ENCODE measurements at regions not wholly inside any gene's neighbourhood (a gene's known extent, or its start where the extent isn't known, plus 50 kb on each side); places are given as distances from the start of the nearest gene placed in this dataset.

DNA sequence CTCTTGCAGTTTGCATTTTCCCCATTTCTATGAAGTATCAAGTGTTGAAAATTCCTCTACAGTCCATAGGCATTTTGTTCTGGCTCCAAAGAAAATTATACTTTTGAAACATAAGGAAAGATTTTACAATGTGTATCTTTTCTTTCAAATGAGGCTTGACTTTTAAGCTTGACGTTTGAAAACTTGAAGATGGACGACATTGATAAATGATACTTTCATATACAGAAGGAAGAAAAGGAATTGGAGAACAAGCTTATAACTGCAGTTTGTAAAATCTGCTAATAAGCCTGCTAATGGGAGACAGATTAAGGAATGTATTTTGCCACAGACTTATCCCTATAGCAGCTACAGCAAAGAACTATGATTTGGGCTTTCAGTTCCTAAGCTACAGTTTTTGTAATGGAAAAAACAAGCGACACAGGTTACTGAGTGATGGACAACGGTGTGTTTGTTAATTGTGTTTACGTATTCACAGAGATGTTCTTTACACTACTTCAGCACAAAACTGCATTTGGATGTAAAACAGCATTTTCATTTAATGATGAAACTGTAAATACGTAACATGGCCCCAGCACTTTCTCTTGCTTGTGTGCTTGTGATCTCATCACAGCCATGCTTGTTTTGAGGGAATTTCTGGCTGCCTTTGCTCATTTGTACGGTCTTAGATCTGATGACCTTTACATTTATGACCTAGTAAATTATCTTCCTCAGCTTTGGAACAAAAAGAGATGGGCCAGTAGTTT lies 83.2 kb upstream of the FAT1 start:
- Histone ChIP-seq H4K20me1 (ENCODE audit: control insufficient read depth, insufficient read depth, low read length, poor library complexity, severe bottlenecking) (no peaks in the 10 kb centered on the region), H3K36me3 (replicated peaks in 1 of 2; ENCODE audit: control extremely low read depth in 1 of 2, control insufficient read depth in 1 of 2, extremely low read depth in 1 of 2, insufficient read depth in 2 of 2, low read length in 1 of 2) (no peaks in the 10 kb centered on the region), H3K79me2 (ENCODE audit: control insufficient read depth, insufficient read depth, low read length) (no peaks in the 10 kb centered on the region), H3K4me1 (ENCODE audit: control insufficient read depth in 2 of 2, insufficient read depth in 2 of 2, low read length in 2 of 2) (no peaks in the 10 kb centered on the region), H3K27me3 (replicated peaks in 1 of 4; ENCODE audit: control extremely low read depth in 1 of 4, control insufficient read depth in 3 of 4, insufficient read depth in 4 of 4, low read length in 3 of 4) (no peaks in the 10 kb centered on the region), H3K4me3 (ENCODE audit: control extremely low read depth in 1 of 5, extremely low read depth in 1 of 5, insufficient read depth in 1 of 5, low read depth in 2 of 5, low read length in 4 of 5) (no peak overlapping the region), H2AFZ (ENCODE audit: insufficient read depth, low read depth, low read length, poor library complexity, severe bottlenecking) (no peak overlapping the region), H3K9me3 (ENCODE audit: control extremely low read depth in 1 of 3, control insufficient read depth in 2 of 3, insufficient read depth in 1 of 3, low read length in 2 of 3) (peaks cover 0 to 4% (median 0%) of the 10 kb centered on the region in 3 donors), H3K4me2 (replicated peaks; ENCODE audit: low read depth, low read length, poor library complexity, severe bottlenecking) (no peak overlapping the region), H3K9ac (ENCODE audit: low read length) (no peak overlapping the region), H3K27ac (ENCODE audit: low read length in 2 of 2) (no peak overlapping the region)
- DNase-seq (no peak), ATAC-seq (ENCODE audit: low read depth) (no peak)
- intact Hi-C loops (cut with micrococcal nuclease), result no loop called here
- Mint-ChIP-seq H3K4me3 (no peak overlapping the region), H3K9me3 (ENCODE audit: insufficient read depth) (peaks cover 2% of the 10 kb centered on the region), H3K27me3 (no peaks in the 10 kb centered on the region), H3K4me1 (no peaks in the 10 kb centered on the region), H3K27ac (no peak overlapping the region)
- ChIA-PET CTCF (no interaction called here), POLR2A (no interaction called here)
- 80% methylated on average over 1 of the region's 7 CpGs for WGBS (ENCODE audit: insufficient coverage)
- no peak for TF ChIP-seq EZH2 (IDR thresholded peaks at IDR 0.05; ENCODE audit: borderline replicate concordance, insufficient read depth, low read depth, low read length, poor library complexity, severe bottlenecking)
- TF ChIP-seq, protein P1, sequence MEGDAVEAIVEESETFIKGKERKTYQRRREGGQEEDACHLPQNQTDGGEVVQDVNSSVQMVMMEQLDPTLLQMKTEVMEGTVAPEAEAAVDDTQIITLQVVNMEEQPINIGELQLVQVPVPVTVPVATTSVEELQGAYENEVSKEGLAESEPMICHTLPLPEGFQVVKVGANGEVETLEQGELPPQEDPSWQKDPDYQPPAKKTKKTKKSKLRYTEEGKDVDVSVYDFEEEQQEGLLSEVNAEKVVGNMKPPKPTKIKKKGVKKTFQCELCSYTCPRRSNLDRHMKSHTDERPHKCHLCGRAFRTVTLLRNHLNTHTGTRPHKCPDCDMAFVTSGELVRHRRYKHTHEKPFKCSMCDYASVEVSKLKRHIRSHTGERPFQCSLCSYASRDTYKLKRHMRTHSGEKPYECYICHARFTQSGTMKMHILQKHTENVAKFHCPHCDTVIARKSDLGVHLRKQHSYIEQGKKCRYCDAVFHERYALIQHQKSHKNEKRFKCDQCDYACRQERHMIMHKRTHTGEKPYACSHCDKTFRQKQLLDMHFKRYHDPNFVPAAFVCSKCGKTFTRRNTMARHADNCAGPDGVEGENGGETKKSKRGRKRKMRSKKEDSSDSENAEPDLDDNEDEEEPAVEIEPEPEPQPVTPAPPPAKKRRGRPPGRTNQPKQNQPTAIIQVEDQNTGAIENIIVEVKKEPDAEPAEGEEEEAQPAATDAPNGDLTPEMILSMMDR (IDR thresholded peaks at IDR 0.05), result no peak

DNA sequence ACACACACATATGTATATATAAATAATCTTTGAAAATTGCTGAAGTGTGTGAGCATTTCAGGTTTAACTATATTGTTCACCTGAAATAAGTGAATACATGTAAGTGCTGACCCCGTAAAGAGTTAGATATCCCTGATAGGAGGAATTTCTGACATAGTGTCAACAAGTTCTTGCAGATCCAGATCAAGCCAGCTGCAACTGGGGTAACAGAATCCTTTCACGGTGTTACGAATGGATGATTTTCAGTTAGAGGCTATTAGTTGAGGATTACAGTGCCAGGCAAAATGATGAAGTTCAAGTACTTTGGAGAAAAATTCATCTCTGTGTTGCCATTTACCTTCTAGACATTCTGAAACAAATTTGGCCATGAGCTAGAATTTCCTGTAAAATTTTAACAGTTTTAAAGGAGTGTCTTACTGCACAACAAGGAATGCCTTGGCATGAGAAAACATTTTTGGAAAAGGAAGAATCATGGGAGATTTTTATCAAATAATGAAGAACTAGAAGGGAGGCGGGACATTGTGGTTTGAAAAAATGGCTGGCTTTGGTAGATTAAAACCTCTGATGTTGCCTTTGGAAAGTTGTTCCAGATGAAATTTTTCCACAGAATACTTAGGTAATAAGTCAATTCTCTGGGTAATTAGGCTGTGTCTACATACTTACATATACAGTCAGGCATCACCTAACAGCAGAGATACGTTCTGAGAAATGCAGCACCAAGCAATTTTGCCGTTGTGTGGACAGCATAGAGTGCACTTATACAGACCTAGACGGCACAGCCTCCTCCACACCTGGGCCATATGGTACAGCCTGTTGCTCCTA lies 84.4 kb upstream of the FAT1 start:
- DNase-seq (no peak), ATAC-seq (ENCODE audit: low read depth) (no peak)
- intact Hi-C loops (cut with micrococcal nuclease), result no loop called here
- Histone ChIP-seq H4K20me1 (ENCODE audit: control insufficient read depth, insufficient read depth, low read length, poor library complexity, severe bottlenecking) (no peaks in the 10 kb centered on the region), H3K9ac (ENCODE audit: low read length) (no peak overlapping the region), H3K27ac (ENCODE audit: low read length in 2 of 2) (no peak overlapping the region), H3K4me1 (ENCODE audit: control insufficient read depth in 2 of 2, insufficient read depth in 2 of 2, low read length in 2 of 2) (no peaks in the 10 kb centered on the region), H3K79me2 (ENCODE audit: control insufficient read depth, insufficient read depth, low read length) (no peaks in the 10 kb centered on the region), H3K27me3 (replicated peaks in 1 of 4; ENCODE audit: control extremely low read depth in 1 of 4, control insufficient read depth in 3 of 4, insufficient read depth in 4 of 4, low read length in 3 of 4) (no peaks in the 10 kb centered on the region), H3K36me3 (replicated peaks in 1 of 2; ENCODE audit: control extremely low read depth in 1 of 2, control insufficient read depth in 1 of 2, extremely low read depth in 1 of 2, insufficient read depth in 2 of 2, low read length in 1 of 2) (no peaks in the 10 kb centered on the region), H2AFZ (ENCODE audit: insufficient read depth, low read depth, low read length, poor library complexity, severe bottlenecking) (no peak overlapping the region), H3K4me3 (ENCODE audit: control extremely low read depth in 1 of 5, extremely low read depth in 1 of 5, insufficient read depth in 1 of 5, low read depth in 2 of 5, low read length in 4 of 5) (no peak overlapping the region), H3K9me3 (ENCODE audit: control extremely low read depth in 1 of 3, control insufficient read depth in 2 of 3, insufficient read depth in 1 of 3, low read length in 2 of 3) (peaks cover 0 to 4% (median 0%) of the 10 kb centered on the region in 3 donors), H3K4me2 (replicated peaks; ENCODE audit: low read depth, low read length, poor library complexity, severe bottlenecking) (no peak overlapping the region)
- TF ChIP-seq EZH2 (IDR thresholded peaks at IDR 0.05; ENCODE audit: borderline replicate concordance, insufficient read depth, low read depth, low read length, poor library complexity, severe bottlenecking), result no peak
- TF ChIP-seq, protein P1 (IDR thresholded peaks at IDR 0.05), result no peak
- ChIA-PET CTCF (no interaction called here), POLR2A (no interaction called here)
- WGBS (ENCODE audit: insufficient coverage), result 85% methylated on average over 4 of the region's 7 CpGs
- Mint-ChIP-seq H3K4me1 (no peaks in the 10 kb centered on the region), H3K9me3 (ENCODE audit: insufficient read depth) (peaks cover 2% of the 10 kb centered on the region), H3K4me3 (no peak overlapping the region), H3K27me3 (no peaks in the 10 kb centered on the region), H3K27ac (no peak overlapping the region)

Data from B cell (primary cell).